ENCODE measurements at regions not wholly inside any gene's neighbourhood (a gene's known extent, or its start where the extent isn't known, plus 50 kb on each side); places are given as distances from the start of the nearest gene placed in this dataset.
"Not testable (repeated sequence)": the region's sequence is repeated elsewhere in the genome, so short reads cannot be mapped to it uniquely, and the experiment has no call there.

DNA sequence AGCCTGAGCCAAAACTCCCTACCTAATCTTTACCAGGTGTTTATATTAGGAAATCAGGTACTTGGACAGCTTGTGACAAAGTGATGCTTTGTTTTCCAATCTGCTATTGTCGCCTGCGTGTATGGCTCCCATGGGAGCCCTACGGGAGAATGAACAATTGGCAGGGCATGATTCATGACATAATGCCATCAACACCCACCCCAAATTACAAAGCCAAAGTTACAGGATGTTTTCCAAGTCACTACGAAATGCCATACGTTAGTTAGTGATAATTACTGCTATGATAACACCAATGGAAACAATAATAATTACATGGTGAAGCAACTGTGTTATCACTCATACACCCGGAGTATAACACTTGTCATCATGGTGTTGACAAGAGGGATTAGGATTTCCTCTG, 226.4 kb downstream of the FAM181B start:
- dilution Hi-C loops (cut with MboI; ENCODE audit: extremely low pct_ligation_motif_present, low sequenced_read_pairs), result no loop called here
- no peaks in the 10 kb centered on the region for H3K79me2 ChIP-seq (ENCODE audit: control insufficient read depth, insufficient read depth, low read length)
- ChIA-PET CTCF (no interaction called here), POLR2A (no interaction called here)
- TF ChIP-seq GATA2 (IDR thresholded peaks at IDR 0.05; ENCODE audit: insufficient read depth, insufficient read length, low read depth, low read length) (no peak), POLR2A (IDR thresholded peaks at IDR 0.05; ENCODE audit: low read depth, low read length) (no peak)
- intact Hi-C loops (cut with micrococcal nuclease), result no loop called here
- no peaks in the 10 kb centered on the region for H3K4me1 ChIP-seq (ENCODE audit: control insufficient read depth, extremely low read depth, insufficient read depth, low read length)
- H3K27ac ChIP-seq (ENCODE audit: insufficient read depth, low read depth, low read length), result no peak overlapping the region
- H3K36me3 ChIP-seq (ENCODE audit: control insufficient read depth in 2 of 2, extremely low read depth in 1 of 2, insufficient read depth in 2 of 2, low read length in 2 of 2), result no peaks in the 10 kb centered on the region
- H3K4me3 ChIP-seq (replicated peaks in 1 of 3; ENCODE audit: insufficient read depth in 1 of 3, low read depth in 1 of 3, low read length in 3 of 3), result no peak overlapping the region
- H3K27me3 ChIP-seq (ENCODE audit: control insufficient read depth in 2 of 2, insufficient read depth in 2 of 2, low read length in 2 of 2), result no peaks in the 10 kb centered on the region
- H3K9ac ChIP-seq (replicated peaks; ENCODE audit: extremely low read depth, insufficient read depth, low read length), result no peak overlapping the region
- H3K9me1 ChIP-seq (replicated peaks; ENCODE audit: control insufficient read depth, extremely low read depth, insufficient read depth, low read length), result no peaks in the 10 kb centered on the region
- H2AFZ ChIP-seq (ENCODE audit: low read depth, low read length), result no peak overlapping the region
- no peak overlapping the region for H3K4me2 ChIP-seq (ENCODE audit: insufficient read depth, low read length)
- DNase-seq (ENCODE audit: low read depth, low spot score), result no peak
- no TSS peak for BruUV-seq (replicated peaks)
- no peaks in the 10 kb centered on the region for H4K20me1 ChIP-seq (replicated peaks; ENCODE audit: control insufficient read depth, extremely low read depth, insufficient read depth, low read length)
- H3K9me3 ChIP-seq (replicated peaks; ENCODE audit: control insufficient read depth, insufficient read depth, low read length), result no peaks in the 10 kb centered on the region
- FAIRE-seq, result no peak

DNA sequence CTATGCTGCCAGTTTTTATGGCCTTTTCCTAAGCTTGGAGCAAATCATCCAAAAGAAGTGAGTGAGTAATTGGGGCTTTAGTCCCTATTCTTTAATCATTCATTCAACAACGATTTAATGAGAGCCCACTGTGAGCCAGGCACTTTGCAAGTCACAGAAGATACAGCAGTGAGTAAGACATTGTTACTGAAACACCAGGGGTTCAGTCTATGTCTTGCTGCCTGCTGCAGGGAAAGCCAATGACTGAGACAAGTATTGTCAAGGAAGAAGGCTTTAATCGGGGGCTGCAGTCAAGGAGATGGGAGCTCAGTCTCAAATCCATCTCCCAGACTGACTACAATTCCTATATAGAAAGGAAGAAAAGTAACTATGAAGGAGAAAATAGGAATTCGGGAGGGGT, 228.3 kb downstream of the FAM181B start:
- Histone ChIP-seq H3K79me2 (ENCODE audit: control insufficient read depth, insufficient read depth, low read length) (no peaks in the 10 kb centered on the region), H3K27me3 (ENCODE audit: control insufficient read depth in 2 of 2, insufficient read depth in 2 of 2, low read length in 2 of 2) (no peaks in the 10 kb centered on the region), H3K4me2 (ENCODE audit: insufficient read depth, low read length) (no peak overlapping the region), H3K9me1 (replicated peaks; ENCODE audit: control insufficient read depth, extremely low read depth, insufficient read depth, low read length) (no peaks in the 10 kb centered on the region), H3K4me3 (replicated peaks in 1 of 3; ENCODE audit: insufficient read depth in 1 of 3, low read depth in 1 of 3, low read length in 3 of 3) (no peak overlapping the region), H4K20me1 (replicated peaks; ENCODE audit: control insufficient read depth, extremely low read depth, insufficient read depth, low read length) (no peaks in the 10 kb centered on the region), H3K4me1 (ENCODE audit: control insufficient read depth, extremely low read depth, insufficient read depth, low read length) (no peaks in the 10 kb centered on the region), H3K27ac (ENCODE audit: insufficient read depth, low read depth, low read length) (no peak overlapping the region), H3K9me3 (replicated peaks; ENCODE audit: control insufficient read depth, insufficient read depth, low read length) (no peaks in the 10 kb centered on the region), H3K9ac (replicated peaks; ENCODE audit: extremely low read depth, insufficient read depth, low read length) (no peak overlapping the region), H2AFZ (ENCODE audit: low read depth, low read length) (no peak overlapping the region), H3K36me3 (ENCODE audit: control insufficient read depth in 2 of 2, extremely low read depth in 1 of 2, insufficient read depth in 2 of 2, low read length in 2 of 2) (no peaks in the 10 kb centered on the region)
- intact Hi-C loops (cut with micrococcal nuclease) (no loop called here), dilution Hi-C loops (cut with MboI; ENCODE audit: extremely low pct_ligation_motif_present, low sequenced_read_pairs) (no loop called here)
- FAIRE-seq (no peak), DNase-seq (ENCODE audit: low read depth, low spot score) (no peak)
- TF ChIP-seq FOS (IDR thresholded peaks at IDR 0.05; ENCODE audit: borderline replicate concordance, insufficient read depth, low read length), result no peak
- no peak for TF ChIP-seq MYC (IDR thresholded peaks at IDR 0.05; ENCODE audit: low read depth, low read length)
- TF ChIP-seq GATA2 (IDR thresholded peaks at IDR 0.05; ENCODE audit: insufficient read depth, insufficient read length, low read depth, low read length), result no peak
- TF ChIP-seq, protein P1, sequence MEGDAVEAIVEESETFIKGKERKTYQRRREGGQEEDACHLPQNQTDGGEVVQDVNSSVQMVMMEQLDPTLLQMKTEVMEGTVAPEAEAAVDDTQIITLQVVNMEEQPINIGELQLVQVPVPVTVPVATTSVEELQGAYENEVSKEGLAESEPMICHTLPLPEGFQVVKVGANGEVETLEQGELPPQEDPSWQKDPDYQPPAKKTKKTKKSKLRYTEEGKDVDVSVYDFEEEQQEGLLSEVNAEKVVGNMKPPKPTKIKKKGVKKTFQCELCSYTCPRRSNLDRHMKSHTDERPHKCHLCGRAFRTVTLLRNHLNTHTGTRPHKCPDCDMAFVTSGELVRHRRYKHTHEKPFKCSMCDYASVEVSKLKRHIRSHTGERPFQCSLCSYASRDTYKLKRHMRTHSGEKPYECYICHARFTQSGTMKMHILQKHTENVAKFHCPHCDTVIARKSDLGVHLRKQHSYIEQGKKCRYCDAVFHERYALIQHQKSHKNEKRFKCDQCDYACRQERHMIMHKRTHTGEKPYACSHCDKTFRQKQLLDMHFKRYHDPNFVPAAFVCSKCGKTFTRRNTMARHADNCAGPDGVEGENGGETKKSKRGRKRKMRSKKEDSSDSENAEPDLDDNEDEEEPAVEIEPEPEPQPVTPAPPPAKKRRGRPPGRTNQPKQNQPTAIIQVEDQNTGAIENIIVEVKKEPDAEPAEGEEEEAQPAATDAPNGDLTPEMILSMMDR (IDR thresholded peaks at IDR 0.05; ENCODE audit: extremely low read depth in 1 of 2, insufficient read depth in 1 of 2, low read depth in 1 of 2, low read length in 2 of 2), result no peak
- no peak for TF ChIP-seq POLR2A (IDR thresholded peaks at IDR 0.05; ENCODE audit: low read depth, low read length)
- no peak for TF ChIP-seq JUN (IDR thresholded peaks at IDR 0.05; ENCODE audit: borderline replicate concordance, insufficient read depth, insufficient read length, low read depth)
- TF ChIP-seq EZH2 (IDR thresholded peaks at IDR 0.05; ENCODE audit: borderline replicate concordance, low read depth, low read length, severe bottlenecking), result no peak
- TF ChIP-seq POLR2AphosphoS5 (IDR thresholded peaks at IDR 0.05; ENCODE audit: insufficient read depth, low read depth, low read length), result no peak
- TF ChIP-seq, protein P2, sequence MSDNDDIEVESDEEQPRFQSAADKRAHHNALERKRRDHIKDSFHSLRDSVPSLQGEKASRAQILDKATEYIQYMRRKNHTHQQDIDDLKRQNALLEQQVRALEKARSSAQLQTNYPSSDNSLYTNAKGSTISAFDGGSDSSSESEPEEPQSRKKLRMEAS (IDR thresholded peaks at IDR 0.05; ENCODE audit: insufficient read depth, insufficient read length), result no peak
- BruUV-seq (replicated peaks), result no TSS peak
- CTCF ChIA-PET, result no interaction called here
- POLR2A ChIA-PET, result no interaction called here

DNA sequence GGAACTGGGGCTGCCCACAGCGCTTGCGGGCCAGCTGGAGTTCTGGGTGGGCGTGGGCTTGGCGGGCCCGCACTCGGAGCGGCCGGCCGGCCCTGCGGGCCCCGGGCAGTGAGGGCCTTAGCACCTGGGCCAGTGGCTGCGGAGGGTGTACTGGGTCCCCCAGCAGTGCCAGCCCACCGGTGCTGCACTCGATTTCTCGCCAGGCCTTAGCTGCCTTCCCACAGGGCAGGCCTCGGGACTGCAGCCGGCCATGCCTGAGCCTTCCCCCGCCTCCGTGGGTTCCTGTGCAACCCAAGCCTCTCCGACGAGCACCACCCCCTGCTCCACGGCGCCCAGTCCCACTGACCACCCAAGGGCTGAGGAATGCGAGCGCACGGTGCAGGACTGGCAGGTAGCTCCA, 232.5 kb downstream of the FAM181B start:
- H2AFZ ChIP-seq (ENCODE audit: low read depth, low read length); H3K4me3 ChIP-seq (replicated peaks in 1 of 3; ENCODE audit: insufficient read depth in 1 of 3, low read depth in 1 of 3, low read length in 3 of 3); H3K9me1 ChIP-seq (replicated peaks; ENCODE audit: control insufficient read depth, extremely low read depth, insufficient read depth, low read length); H3K9ac ChIP-seq (replicated peaks; ENCODE audit: extremely low read depth, insufficient read depth, low read length); H3K4me1 ChIP-seq (ENCODE audit: control insufficient read depth, extremely low read depth, insufficient read depth, low read length); H3K9me3 ChIP-seq (replicated peaks; ENCODE audit: control insufficient read depth, insufficient read depth, low read length); H3K27me3 ChIP-seq (ENCODE audit: control insufficient read depth in 2 of 2, insufficient read depth in 2 of 2, low read length in 2 of 2); BruUV-seq (replicated peaks); DNase-seq (ENCODE audit: low read depth, low spot score); POLR2A ChIA-PET; H4K20me1 ChIP-seq (replicated peaks; ENCODE audit: control insufficient read depth, extremely low read depth, insufficient read depth, low read length); CTCF ChIA-PET; dilution Hi-C loops (cut with MboI; ENCODE audit: extremely low pct_ligation_motif_present, low sequenced_read_pairs); intact Hi-C loops (cut with micrococcal nuclease); H3K27ac ChIP-seq (ENCODE audit: insufficient read depth, low read depth, low read length); H3K4me2 ChIP-seq (ENCODE audit: insufficient read depth, low read length); H3K79me2 ChIP-seq (ENCODE audit: control insufficient read depth, insufficient read depth, low read length); H3K36me3 ChIP-seq (ENCODE audit: control insufficient read depth in 2 of 2, extremely low read depth in 1 of 2, insufficient read depth in 2 of 2, low read length in 2 of 2); FAIRE-seq: not testable (repeated sequence)
